Trophoblast cell (in vitro differentiated cells and primary cell): ENCODE measurements at regions not wholly inside any gene's neighbourhood (a gene's known extent, or its start where the extent isn't known, plus 50 kb on each side); places are given as distances from the start of the nearest gene placed in this dataset.
"Not testable (repeated sequence)": the region's sequence is repeated elsewhere in the genome, so short reads cannot be mapped to it uniquely, and the experiment has no call there.

Source experiments
- DNase-seq, 2 donors: peaks; one replicate each; pipeline ENCODE4 v3.0.0-alpha.2; 2016
- H2AFZ ChIP-seq: 2 replicates; pipeline ENCODE4 v1.6.1; 2013; ENCODE audit warnings: low read length, moderate library complexity, mild to moderate bottlenecking; ENCODE audit not compliant: insufficient read depth, poor library complexity
- H2AK5ac ChIP-seq: 2 replicates; pipeline ENCODE4 v1.6.1; 2013; ENCODE audit warnings: mild to moderate bottlenecking, low read length
- H2BK120ac ChIP-seq: 2 replicates; pipeline ENCODE4 v1.6.1; 2013; ENCODE audit warnings: low read length, mild to moderate bottlenecking, moderate library complexity; ENCODE audit not compliant: insufficient read depth, poor library complexity
- H2BK12ac ChIP-seq: 2 replicates; pipeline ENCODE4 v1.6.1; 2013; ENCODE audit warnings: mild to moderate bottlenecking, low read length, moderate library complexity
- H2BK5ac ChIP-seq: 2 replicates; pipeline ENCODE4 v1.6.1; 2013; ENCODE audit warnings: low read length, low read depth, moderate library complexity, mild to moderate bottlenecking; ENCODE audit not compliant: poor library complexity
- H3K14ac ChIP-seq: 2 replicates; pipeline ENCODE4 v1.6.1; 2013; ENCODE audit warnings: mild to moderate bottlenecking, low read length
- H3K18ac ChIP-seq: 2 replicates; pipeline ENCODE4 v1.6.1; 2013; ENCODE audit warnings: mild to moderate bottlenecking, low read length
- H3K23ac ChIP-seq: 2 replicates; pipeline ENCODE4 v1.6.1; 2013; ENCODE audit warnings: low read length
- H3K27ac ChIP-seq: 2 replicates; pipeline ENCODE4 v1.5.1; 2013; ENCODE audit warnings: low read depth, mild to moderate bottlenecking, inconsistent platforms, low read length, moderate library complexity
- H3K27me3 ChIP-seq: 2 replicates; pipeline ENCODE4 v1.6.1; 2013; ENCODE audit warnings: inconsistent platforms, mild to moderate bottlenecking, low read length, moderate library complexity; ENCODE audit not compliant: insufficient read depth
- H3K36me3 ChIP-seq, 2 experiments: 1 replicate in 1 of 2; 2 replicates in 1 of 2; pipeline ENCODE4 v1.6.1; 2013; ENCODE audit warnings: low read length in 2 of 2, mild to moderate bottlenecking in 2 of 2, moderate library complexity in 1 of 2; ENCODE audit not compliant: insufficient read depth in 2 of 2, control insufficient read depth in 1 of 2
- H3K4ac ChIP-seq: 2 replicates; pipeline ENCODE4 v1.6.1; 2013; ENCODE audit warnings: low read depth, mild to moderate bottlenecking, low read length, moderate library complexity
- H3K4me1 ChIP-seq, 2 experiments: 1 replicate in 1 of 2; 2 replicates in 1 of 2; pipeline ENCODE4 v1.6.1; 2013; ENCODE audit warnings: low read length in 2 of 2, mild to moderate bottlenecking in 2 of 2, moderate library complexity in 1 of 2; ENCODE audit not compliant: insufficient read depth in 2 of 2, control insufficient read depth in 1 of 2
- H3K4me2 ChIP-seq: 2 replicates; pipeline ENCODE4 v1.6.1; 2013; ENCODE audit warnings: inconsistent platforms, mild to moderate bottlenecking, low read length, moderate library complexity
- H3K4me3 ChIP-seq: 2 replicates; pipeline ENCODE4 v1.5.1; 2013; ENCODE audit warnings: mild to moderate bottlenecking, low read depth, low read length, inconsistent platforms
- H3K79me1 ChIP-seq: one replicate; pipeline ENCODE4 v1.6.1; 2013; ENCODE audit warnings: low read length
- H3K79me2 ChIP-seq: 2 replicates; pipeline ENCODE4 v1.6.1; 2013; ENCODE audit warnings: low read length, mild to moderate bottlenecking; ENCODE audit not compliant: control insufficient read depth, insufficient read depth, poor library complexity
- H3K9ac ChIP-seq: 2 replicates; pipeline ENCODE4 v1.6.1; 2013; ENCODE audit warnings: mild to moderate bottlenecking, low read length
- H3K9me3 ChIP-seq: 2 replicates; pipeline ENCODE4 v1.6.1; 2013; ENCODE audit warnings: low read depth, mild to moderate bottlenecking, control low read depth, inconsistent platforms, low read length; ENCODE audit not compliant: insufficient read depth
- H4K12ac ChIP-seq: 2 replicates; pipeline ENCODE4 v1.6.1; 2013; ENCODE audit warnings: low read depth, mild to moderate bottlenecking, low read length, moderate library complexity
- H4K8ac ChIP-seq: 2 replicates; pipeline ENCODE4 v1.6.1; 2013; ENCODE audit warnings: low read depth, mild to moderate bottlenecking, low read length, moderate library complexity
- H4K91ac ChIP-seq: one replicate; pipeline ENCODE4 v1.6.1; 2013; ENCODE audit warnings: low read depth, mild to moderate bottlenecking, low read length, moderate library complexity
- whole genome bisulfite sequencing: extraction: QIAGEN DNeasy Blood & Tissue Kit; methylation state at CpG from one replicate; pipeline ENCODE4 v1.1.7; 2013; ENCODE audit warnings: missing lambda C conversion rate; ENCODE audit not compliant: insufficient read length, insufficient coverage; ENCODE audit errors: extremely low coverage; 5-methylcytosine and 5-hydroxymethylcytosine counted together

GRCh38 chr16:29196746-29197145, 209.8 kb downstream of the NPIPB11 start:
- not testable (repeated sequence) for H3K23ac ChIP-seq, H3K79me2 ChIP-seq, H3K36me3 ChIP-seq, H3K4me2 ChIP-seq, H2BK5ac ChIP-seq, H4K91ac ChIP-seq, H3K18ac ChIP-seq, H4K12ac ChIP-seq, H2BK120ac ChIP-seq, H3K4me1 ChIP-seq, H3K4me3 ChIP-seq, H2AFZ ChIP-seq, H2BK12ac ChIP-seq, DNase-seq, H3K9me3 ChIP-seq, H2AK5ac ChIP-seq, H3K4ac ChIP-seq, H3K27me3 ChIP-seq, H3K79me1 ChIP-seq, H3K14ac ChIP-seq, H4K8ac ChIP-seq, H3K9ac ChIP-seq, H3K27ac ChIP-seq
- 100% methylated on average over 1 of the region's 1 CpG for WGBS

GRCh38 chr16:29195116-29195872, 210.4 kb downstream of the LAT start:
- H2BK5ac ChIP-seq, H3K79me1 ChIP-seq, H3K18ac ChIP-seq, H3K9me3 ChIP-seq, H3K79me2 ChIP-seq, H3K14ac ChIP-seq, H4K91ac ChIP-seq, H3K23ac ChIP-seq, H3K4me1 ChIP-seq, H3K27ac ChIP-seq, H3K36me3 ChIP-seq, H2AK5ac ChIP-seq, H3K4me2 ChIP-seq, H3K4me3 ChIP-seq, H3K27me3 ChIP-seq, H4K8ac ChIP-seq, H2BK12ac ChIP-seq, H3K4ac ChIP-seq, H2AFZ ChIP-seq, H4K12ac ChIP-seq, H3K9ac ChIP-seq, H2BK120ac ChIP-seq: not testable (repeated sequence)
- no CpG with 5 or more reads among the region's 19 CpGs for WGBS
- DNase-seq, result peak in 1 of 2 donors; percentile 3

- H4K8ac ChIP-seq, H3K36me3 ChIP-seq, H2AK5ac ChIP-seq, H3K23ac ChIP-seq, H3K4me1 ChIP-seq, H3K27ac ChIP-seq, H3K79me1 ChIP-seq, H2BK120ac ChIP-seq, H4K91ac ChIP-seq, H3K4ac ChIP-seq, H3K4me2 ChIP-seq, H3K14ac ChIP-seq, H3K18ac ChIP-seq, H2AFZ ChIP-seq, H3K9me3 ChIP-seq, H4K12ac ChIP-seq, H3K27me3 ChIP-seq, H3K79me2 ChIP-seq, H2BK12ac ChIP-seq, H3K4me3 ChIP-seq, H3K9ac ChIP-seq, H2BK5ac ChIP-seq, DNase-seq: not testable (repeated sequence)
- WGBS, result no CpG with 5 or more reads among the region's 21 CpGs
Observed at GRCh38 chr16:29194185-29194844, 209.5 kb downstream of the LAT start.

GRCh38 chr16:29193634-29194033, 208.8 kb downstream of the LAT start:
- not testable (repeated sequence) for H3K36me3 ChIP-seq, H4K91ac ChIP-seq, H3K23ac ChIP-seq, H3K18ac ChIP-seq, H2BK120ac ChIP-seq, H2AFZ ChIP-seq, H3K9ac ChIP-seq, H3K4me3 ChIP-seq, H2AK5ac ChIP-seq, DNase-seq, H3K79me2 ChIP-seq, H3K14ac ChIP-seq, H4K8ac ChIP-seq, H3K4me2 ChIP-seq, H3K27ac ChIP-seq, H3K4me1 ChIP-seq, H3K79me1 ChIP-seq, H3K9me3 ChIP-seq, H3K4ac ChIP-seq, H2BK12ac ChIP-seq, H4K12ac ChIP-seq, H2BK5ac ChIP-seq, H3K27me3 ChIP-seq
- WGBS, result no CpG with 5 or more reads among the region's 13 CpGs
